ENCODE measurements at regions not wholly inside any gene's neighbourhood (a gene's known extent, or its start where the extent isn't known, plus 50 kb on each side); places are given as distances from the start of the nearest gene placed in this dataset.

DNA sequence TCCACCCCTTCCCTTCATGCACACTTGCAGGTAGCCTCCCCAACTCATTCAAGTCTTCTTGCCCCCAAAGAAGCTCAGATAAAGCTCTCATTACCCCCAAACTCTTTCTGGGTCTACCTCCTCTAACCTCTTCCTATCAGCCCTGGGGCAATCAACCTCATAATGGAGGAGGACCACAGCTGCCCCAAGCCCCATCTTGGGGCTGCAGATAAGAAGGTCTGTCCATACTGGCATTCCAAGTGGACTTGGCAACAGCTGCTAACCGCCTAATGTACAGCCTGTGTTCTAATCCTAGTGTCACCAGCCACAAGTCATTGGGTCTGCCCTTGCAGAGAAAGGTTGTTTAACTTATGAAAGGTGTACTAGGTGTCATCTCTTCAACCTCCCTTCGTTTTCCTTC, 107.4 kb upstream of the ADGRF1 start:
- DNase-seq: no peak

DNA sequence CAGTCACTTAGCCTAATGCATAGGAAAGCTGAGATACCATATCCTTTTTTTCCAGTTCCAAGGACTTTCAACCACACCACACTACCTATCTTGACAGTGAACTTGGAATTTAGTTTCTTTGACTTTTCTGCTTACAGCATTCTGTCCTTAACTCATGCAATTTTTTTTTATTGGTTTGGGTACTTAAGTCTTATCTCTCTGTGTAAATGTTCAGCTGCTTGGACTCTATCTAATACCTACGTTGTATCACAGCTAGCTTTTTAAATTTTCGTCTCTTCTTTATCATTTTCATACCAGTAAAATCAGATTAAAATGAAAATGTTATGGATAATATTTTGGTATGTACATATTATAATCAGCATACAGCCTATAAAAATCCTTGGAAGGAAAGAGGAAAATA, 106.9 kb upstream of the ADGRF1 start:
- no peak for DNase-seq

DNA sequence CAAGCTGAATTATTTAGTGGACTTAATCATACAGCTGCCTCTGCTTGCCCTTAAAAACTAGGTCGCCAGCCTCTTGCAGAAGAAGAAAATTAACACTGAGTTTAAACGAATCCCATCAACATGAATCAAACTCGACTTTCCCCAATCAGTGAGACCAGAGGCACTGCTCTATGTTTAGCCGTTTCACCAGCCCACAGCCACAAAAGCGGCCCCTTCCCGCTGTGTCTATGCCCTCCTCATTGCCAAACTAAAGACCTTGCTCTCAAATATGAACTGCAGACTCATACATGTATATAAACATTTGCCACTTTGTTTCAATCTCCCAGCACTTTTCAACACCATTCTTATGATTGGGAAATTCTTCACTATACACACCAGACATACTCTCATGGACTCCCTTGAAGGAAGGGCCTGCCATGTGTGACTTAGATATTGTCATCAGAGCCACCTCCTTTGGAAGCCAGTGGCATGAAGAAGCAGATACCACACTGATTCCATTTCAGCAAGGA, 105.8 kb upstream of the ADGRF1 start:
- DNase-seq: no peak

DNA sequence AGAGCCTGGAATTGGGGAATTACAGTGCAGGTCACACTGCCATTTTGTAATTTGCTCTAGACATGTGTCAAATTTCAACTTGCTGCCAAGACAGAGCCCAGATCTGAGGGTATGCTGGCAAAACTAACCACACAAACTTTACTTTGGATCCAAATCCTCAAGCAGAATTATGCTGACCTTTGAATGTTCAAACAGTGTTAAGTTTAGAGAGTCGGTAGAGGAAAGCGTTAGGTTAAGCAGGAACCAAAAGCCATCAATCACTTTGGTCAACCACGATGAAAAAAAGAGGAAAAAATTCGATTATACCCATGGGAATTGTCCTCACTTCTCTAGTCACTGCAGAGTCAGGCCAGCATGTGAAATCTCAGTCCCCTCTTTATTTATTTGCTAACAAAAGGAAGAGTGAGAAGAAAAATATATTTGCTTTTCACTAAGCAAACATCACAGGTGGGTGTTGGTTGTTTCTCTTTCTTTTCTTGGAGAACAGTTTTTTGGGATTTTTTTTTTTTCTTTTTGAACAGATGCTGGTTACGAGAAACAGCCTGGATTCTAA, 105.1 kb upstream of the ADGRF1 start:
- no peak for DNase-seq

DNA sequence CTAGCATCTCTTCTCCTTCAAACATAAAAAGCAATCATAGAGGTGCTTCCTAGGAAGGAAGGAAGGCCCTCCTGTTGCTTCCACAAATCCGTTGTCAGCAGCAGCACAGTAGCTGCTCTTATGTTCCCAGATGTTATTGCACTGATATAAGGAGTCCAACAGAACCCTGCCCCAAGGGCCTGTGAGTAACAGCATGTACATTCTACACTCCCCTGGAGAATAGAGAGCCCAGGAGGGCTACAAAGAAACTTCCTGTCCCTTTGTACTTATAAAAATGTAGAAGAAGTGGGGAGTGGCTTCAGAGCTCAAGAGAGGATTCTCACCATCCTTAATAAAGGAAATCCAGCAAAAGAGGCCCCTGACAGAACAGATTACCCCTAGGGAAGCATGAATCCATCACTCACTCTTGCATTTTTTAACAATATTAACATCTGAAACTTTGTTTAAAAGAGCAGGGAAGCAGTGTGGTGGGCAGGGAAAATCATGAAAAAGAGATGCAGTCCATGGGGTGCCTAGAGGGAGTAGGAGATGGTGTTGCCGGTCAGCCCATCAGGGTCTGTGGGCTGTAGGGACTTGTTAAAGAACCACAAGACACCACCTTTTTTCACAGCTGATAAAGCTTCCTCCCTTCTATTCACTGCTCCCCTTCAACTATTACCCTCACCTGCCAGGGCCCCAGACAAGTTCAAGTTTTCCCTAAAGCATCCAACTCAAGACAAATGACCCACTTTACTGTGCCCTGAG, 104.5 kb upstream of the ADGRF1 start:
- DNase-seq: no peak

DNA sequence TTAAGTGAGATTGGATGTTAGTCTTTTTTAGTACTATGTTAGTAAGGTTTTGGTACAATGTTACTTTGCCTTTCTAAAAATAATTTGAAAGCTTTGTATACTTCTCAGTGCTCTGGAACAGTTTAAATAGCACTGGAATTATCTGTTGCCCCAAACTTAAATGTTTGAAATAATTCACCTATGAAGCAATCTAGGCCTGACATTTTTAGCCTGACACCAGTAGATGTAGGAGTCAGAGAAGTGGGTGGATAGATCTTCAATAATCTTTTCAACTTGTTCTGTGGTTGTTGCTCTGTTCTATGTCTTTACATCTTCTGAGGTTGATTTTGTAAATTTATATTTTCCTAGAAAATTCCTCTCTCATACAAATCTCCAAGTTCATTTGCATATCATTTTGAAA, 103.1 kb upstream of the ADGRF1 start:
- DNase-seq: no peak

DNA sequence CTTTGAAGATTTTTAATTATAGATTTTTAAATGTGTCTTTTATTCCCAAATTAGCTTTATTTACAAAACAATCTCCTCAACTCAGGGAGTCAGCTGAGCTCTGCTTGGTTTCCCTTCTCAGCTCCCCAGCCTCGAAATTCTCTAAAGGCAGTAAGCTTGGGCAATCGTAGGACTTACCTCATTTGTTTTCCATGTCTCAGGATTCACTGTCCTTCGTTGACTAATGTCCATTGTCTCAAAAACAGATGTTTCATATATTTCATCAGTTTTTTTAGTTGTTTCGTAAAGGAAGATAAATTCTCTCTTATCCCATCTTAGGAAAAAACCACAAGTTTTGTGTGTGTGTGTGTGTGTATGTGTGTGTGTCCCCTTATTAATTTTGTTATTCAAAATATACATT, 102.2 kb upstream of the ADGRF1 start:
- no peak for DNase-seq

DNA sequence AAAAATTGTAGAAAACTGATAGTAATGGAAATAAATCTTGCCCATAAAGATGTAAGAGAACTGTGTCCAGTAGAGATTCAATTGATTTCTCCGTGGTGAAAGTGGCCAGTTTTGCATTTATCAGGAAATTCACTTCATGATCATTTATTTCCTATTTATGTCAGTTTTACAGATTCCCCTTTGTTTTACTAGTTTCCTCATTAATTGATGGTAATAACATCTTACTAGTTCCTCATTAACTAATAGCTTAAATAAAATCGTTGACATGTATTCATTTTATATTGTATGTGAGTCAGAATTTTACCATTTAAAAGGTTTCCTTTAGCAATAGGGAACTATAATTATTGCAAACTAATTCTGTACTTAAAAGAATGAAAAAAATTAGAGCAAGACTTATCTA, 99.8 kb upstream of the ADGRF1 start:
- no peak for DNase-seq

DNA sequence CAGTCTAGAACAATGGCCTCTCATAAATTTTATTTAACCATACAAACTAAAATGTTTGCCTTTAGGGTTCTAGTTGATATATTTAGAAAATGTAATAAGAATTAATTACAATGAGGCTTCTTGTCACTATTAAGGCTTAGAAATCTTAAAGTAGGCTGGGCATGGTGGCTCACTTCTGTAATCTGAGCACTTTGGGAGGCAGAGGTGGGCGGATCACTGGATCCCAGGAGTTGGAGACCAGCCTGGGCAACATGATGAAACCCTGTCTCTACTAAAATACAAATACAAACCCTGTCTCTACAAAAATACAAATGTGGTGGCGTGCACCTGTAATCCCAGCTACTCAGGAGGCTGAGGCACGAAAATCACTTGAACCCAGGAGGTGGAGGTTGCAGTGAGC, 99.0 kb upstream of the ADGRF1 start:
- no peak for DNase-seq

DNA sequence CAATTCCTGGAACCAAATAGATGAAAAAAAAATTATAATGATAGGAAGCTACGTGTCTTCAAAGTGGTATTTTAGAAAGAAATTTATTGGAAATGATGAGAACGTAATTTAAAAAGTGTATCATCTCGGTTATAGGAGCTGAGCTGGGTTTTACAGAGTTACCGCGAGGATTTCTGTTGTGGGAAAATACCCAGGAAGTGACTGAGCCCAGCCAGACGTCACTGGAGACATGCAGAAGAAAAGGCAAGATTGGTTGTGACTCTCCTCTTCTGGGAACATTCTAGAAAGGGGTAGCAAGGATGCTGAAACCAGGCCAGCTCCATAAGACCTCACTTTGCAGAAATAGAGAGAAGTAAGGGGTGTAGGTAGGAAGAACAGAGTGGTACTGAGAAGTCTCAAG, 95.9 kb upstream of the ADGRF1 start:
- no peak for DNase-seq

DNA sequence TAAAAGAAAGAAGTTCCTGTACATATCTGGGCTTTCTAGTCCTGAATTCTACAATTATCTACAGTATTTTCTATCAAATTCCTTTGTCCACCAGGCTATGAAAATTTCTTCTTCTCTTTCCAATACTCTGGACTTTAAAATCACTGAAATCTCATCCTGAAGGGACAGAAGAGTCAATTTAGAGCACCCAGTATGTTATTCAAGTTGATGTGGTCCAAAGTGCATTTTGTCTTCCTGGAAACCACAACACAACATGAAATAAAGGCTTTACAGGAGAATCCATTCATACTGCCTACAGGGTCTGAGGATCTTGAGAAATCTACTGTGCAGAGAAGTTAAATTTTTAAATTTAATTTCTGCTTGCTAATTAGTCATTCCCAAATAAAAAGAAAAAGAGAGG, 94.9 kb upstream of the ADGRF1 start:
- DNase-seq: no peak

DNA sequence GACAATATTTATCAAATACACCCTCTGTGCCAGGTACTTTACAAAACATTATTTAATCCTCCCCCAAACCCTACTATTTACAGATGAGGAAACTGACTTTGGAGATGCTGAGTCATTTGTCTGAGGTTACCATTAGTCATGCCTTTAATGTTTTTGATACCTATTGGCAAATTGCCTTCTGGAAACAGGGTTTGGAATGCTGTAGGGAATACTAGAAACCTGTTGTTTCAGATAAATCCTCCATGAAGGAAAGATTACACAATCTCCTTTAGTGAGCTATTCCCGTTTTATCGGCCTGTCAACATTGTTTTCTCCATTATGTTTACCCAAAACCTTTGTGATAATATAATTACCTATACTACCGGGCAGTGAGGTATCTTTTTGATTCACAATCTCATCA, 93.6 kb upstream of the ADGRF1 start:
- no peak for DNase-seq

DNA sequence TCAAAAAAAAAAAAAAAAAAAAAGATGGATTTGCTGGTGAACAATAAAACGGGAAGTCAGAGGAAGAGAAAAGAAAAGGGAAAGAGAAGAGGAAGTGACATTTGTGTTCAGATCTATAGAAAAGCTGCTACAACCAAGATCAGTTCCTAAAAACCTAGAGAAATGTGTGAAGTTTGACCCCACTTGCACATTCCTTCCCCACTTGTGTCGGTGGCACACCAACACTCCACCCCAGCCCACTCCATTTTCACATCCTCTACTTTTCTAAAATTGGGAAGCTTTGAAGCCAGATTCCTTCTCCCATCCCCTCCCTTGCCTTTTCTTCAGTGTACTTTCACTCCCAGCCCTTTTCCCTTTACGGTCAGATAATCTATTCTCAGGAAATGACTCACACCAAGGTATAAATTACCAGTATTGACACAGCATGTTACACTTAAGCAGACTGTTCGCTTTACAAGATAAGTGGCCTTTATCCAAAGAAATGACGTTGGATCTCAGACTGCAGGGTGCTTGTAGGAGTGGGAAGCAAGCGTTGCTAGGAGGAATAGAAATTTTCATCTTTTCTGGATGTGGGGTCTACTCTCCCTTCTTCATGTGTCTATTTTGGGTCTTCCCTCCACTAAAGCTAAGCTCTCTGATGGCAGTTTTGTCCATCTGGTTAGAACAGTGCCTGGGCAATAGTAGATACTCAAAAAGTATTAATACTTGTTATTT, 92.5 kb upstream of the ADGRF1 start:
- DNase-seq: no peak

DNA sequence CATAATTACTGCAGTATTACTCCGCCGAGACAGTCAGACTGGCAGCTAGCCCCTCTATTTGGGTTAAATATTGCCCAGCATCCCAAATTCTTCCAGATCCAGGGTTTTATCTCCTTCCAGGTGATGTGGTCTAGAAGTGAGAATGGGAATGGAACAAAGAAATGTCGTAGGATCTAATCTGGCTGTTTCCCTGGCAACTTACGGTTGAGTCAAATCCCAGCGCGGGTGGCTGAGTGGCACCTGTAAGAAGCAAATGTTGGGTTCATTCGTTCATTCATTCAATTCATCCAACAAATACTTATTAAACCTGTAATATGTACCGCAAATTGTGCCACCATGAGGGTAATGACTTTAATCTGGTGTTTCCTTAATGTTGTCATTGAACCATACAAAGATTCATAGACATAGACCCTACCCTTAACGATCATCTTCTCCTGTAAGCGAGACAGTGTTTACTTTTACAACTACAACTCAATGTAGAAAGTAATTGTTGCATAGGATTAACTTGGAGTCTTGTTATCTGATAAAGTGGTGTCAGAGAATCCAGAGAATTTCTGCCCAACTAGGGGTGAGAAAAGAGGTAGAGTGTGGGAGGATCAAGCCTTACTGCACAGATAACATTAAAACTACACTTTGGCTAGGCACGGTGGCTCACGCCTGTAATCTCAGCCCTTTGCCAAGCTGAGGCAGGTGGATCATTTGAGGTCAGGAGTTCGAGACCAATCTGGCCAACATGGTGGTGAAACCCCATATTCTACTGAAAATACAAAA, 91.3 kb upstream of the ADGRF1 start:
- no peak for DNase-seq

DNA sequence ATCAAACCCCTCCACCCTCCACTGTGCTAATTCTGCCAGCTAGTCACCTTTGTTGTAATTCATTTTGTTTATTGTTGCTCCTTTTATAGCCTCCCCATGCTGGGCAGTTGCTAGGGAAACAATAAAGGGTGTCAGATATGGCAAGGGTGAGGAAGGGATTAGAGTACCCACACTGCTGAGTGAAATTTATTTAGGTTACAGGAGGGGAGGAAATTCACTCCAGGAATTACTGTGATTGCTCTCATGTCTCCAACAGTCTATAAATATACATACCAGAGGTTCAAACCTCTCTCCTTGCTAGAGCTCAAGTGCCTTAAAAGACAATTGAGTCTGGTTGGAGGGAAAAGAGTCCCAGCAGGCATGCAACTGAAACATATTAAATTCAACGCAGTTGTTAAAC, 90.6 kb upstream of the ADGRF1 start:
- no peak for DNase-seq

DNA sequence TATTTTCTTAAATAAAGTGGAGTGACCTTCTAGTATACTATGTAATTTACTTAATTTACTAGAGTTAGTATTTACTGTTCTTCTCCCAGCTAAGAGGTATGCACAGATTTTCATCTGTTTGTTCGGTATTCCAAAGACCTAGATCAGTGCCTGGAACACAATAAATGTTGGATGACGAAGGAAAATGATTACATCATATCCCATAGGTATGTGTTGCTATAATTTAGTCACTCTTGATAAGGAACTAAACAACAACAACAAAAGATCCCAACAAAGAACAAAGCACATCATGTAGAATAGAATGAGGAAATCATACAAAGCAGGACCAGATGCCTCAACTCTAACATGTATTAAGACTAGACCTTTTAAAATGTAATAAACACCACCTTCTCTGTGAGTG, 89.6 kb upstream of the ADGRF1 start:
- DNase-seq: no peak

DNA sequence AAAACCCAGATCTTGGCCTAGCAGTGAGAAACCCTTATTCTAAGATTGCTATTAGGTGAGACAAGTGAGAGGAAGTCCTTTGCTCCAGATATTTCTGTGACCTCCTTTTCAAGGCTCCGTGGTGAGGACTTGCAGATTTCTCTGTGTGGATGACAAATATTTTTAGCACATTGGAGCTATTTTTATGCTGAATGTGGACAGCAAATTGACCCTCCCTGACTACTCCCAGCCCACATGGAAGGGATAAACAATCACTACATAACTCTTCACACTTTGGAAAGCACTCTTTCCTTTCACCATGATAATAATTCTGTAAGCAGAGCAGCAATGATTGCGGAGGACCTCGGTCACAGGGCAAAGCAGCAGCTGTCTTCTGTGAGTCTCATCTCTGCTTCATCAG, 88.0 kb upstream of the ADGRF1 start:
- no peak for DNase-seq

DNA sequence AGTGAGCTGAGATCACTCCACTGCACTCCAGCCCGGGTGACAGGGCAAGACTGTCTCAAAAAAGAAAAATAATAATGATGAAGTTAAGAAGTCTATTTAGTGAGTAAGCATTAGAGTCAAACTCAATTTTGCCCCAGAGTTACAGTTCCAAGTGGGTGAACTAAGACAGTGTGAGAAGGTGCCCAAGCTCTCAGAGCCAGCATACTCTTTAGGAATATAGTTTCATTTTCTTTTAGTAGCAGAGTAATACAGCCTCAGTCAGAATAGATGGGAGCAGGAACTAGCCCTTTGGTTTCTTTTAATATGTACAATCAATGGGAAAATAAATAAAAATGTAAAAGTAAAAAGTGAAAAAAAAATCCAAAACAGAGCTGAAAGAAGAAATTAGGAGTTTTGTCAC, 87.0 kb upstream of the ADGRF1 start:
- no peak for DNase-seq

DNA sequence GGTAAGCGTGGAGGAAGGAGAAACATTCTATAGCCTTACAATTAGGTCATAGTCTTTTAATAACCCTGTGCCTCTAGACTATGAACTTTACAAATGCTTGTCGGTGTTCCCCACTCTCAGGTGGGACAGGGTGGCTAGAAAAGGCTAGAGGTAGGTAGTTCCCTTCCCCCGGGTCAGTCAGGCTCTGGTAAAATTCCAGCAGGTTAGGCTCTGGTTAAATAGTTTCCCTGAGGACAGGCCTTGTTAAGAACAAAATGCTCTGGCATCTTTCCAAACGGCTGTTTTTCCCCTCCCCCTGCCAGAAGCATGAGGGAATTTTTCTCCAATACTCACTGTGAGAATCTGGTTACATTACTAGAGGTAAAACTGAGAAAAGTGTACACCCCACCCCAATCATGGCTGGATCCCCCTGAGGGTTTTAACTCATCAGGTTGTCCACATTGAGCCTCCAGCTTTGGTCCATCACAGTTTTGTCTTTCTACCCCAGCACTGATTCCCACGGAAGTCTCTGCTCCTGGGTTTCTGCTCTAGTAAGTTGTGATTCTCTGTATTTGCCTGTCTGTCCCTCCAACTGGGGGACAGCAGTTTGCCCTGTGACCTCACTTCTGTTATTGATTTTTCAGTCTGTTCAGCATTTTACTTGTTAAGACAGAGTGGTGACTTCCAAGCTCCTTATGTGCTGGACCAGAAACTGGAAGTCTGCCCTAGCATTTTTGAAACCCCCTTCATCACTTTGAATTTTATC, 84.7 kb upstream of the ADGRF1 start:
- no peak for DNase-seq

DNA sequence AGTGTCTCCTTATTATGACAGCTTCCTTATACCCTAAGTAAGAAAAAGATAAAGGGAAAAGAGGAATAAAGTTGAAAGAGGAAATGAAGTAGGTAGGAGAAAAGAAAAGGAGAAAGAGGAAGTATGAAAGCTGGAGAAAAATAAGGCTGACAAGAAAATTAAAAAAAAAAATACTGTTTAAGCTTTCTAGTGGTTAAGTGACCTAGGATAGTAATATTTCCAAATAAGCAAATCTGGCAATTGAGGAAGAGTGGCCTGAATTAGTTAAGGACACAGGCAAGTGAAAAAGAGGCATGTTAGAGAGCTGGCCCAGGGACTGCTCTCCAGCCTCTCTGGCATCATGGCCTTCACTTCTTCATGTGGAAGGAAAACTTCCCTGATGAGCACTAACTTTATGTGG, 76.5 kb upstream of the ADGRF1 start:
- DNase-seq: no peak

DNA sequence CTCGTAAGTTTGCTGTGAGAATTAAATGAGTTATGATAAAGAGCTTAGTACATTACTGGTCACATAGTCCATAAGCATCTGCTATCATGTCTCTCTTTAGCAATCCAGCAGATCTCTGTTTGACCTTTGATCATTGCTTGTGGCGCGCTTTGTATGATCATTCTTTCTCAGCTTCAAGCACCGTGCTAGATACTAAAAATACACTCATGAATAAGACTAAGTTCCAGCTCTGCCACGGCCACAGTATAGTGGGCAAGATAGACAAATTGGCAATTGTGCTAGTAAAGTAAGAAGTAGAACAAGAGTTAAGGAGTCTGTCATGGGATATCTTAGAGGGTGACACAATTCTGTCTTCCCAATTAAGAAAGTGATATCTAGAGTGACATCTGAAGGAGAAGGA, 75.2 kb upstream of the ADGRF1 start:
- no peak for DNase-seq

DNA sequence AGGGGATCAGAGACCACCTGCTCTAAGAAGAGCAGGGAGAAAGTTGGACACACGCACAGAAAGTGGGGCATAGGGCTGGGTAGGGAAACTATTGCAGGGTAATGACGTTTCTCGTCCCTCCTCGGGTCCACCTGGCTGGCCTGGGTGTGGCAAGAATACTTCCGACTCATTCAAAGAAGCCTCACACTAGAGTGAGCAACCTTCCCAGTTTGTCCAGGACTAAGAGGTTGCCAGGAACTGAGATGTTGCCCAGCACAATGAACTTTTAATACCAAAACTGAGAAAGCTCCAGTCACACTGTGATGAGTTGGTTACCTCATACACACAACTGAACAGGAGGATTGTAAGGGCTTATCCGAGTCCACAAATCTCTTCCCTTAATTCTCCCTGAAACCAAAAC, 74.5 kb upstream of the ADGRF1 start:
- DNase-seq: no peak

DNA sequence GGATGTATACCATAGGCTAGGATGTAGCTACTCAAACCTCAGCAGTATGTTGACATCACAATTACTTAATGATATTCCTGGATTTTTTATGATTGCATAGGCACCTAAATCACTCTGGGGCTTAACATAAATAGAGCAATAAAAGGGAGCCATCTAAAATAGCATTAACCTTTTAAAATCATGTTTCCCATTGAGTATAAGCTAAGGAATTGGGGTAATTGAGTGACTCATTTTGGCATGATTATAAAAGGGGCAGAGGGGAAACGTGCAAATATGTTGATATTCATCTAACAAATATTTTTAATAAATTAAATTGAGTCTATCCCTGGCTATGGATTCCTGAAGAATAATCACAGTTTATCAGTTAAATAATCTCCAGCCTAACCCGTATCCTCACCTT, 74.0 kb upstream of the ADGRF1 start:
- no peak for DNase-seq

Measured in CD4-positive, alpha-beta T cell treated with Interleukin-6 for 4 hours (primary cell).